GOT3 (cell line): ENCODE measurements at regions not wholly inside any gene's neighbourhood (a gene's known extent, or its start where the extent isn't known, plus 50 kb on each side); places are given as distances from the start of the nearest gene placed in this dataset.
A peak's percentile ranks its signal among the peaks of the same experiment; 100 is the strongest.

Experiments used
- DNase-seq: peaks from one replicate; lab custom pipeline; 2025; ENCODE audit warnings: mixed read lengths; lab: John Stamatoyannopoulos, UW

DNA sequence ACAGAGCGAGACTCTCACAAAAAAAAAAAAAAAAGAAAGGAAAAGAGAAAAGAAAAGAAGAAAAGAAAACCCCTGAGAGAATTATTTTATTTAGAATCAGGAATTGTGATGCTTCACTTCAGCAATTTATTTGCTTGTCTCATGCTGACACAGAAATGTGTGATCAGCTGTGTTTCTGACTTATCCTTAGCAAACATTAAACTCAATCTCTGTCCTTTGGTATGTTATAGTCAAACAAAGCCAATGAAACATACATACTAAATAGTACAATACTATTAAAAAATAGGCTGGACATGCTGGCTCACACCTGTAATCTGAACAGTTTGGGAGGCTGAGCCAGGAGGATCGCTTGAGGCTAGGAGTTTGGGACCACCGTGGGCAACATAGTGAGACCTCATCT, 733.0 kb upstream of the FZD8 start:
- no peak for DNase-seq

DNA sequence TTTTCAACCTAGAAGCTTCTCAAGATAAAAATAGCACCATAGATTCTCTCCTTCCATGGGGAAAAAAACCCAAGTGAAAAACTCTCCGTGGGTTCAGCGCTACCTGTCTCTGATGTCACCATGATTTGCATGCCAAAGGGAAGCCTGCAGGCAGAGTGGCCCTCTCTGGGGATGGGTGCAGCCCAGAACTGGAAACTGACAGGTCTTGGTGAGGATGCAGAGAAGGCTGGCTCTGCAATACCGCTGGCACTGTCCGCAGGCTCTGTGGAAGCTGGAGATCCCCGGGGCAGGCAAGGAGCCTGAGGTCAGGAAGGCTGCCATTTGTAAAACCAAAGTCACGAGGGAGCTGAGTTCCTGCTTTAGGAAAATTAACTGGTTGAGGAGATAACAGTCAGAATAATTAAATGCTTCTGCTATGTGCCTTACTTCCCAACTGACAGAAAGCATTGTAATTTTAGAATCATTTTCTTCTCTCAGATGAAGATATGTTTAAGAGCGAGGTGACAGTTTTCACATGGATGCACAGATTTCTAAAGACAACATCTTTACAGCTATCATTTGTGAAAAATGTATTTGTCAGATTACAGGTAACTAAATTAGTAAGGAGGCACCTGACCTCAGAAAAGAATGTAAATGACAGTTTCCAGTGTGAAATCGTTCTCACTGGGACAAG, 731.5 kb upstream of the FZD8 start:
- DNase-seq = no peak

DNA sequence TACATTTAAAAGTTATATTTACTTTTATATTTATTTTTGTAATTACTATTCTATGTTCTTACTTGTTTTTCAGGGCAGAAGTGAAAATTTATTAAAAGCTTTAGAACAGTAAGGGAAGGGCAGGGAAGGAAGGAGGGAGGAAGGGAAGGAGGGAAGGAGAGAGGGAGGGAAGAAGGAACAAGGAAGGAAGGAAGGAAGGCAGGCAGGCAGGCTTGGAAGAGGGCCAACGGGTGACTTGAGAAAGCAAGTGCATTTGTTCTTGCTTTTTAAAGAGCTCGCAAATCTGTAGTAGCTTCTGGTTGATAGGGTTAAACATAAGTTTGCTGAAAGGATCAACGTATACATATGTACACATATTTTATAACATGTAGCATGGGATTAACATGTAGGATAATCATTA, 725.3 kb upstream of the FZD8 start:
- DNase-seq = no peak

- DNase-seq = no peak
Observed at GRCh38 chr10:36366843-36367242, 724.7 kb upstream of the FZD8 start.

DNA sequence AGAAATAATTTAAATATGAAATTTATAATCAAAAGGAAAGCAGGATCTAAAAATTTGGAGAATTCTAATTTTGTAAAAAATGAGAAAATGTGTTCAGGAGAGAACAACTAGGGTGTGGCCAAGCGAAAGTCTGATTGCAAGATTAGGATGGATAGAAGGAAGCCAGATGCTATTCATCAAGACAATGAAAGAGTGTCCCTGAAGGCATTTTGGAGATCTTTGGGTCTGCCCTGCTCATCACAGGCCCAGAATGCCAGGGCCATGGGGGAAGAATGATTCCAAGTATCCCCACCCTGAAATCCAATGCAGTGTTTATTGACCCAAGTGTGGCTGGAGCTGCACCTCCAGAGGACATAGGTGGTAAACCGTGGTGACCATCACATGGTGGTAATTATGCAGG, 724.0 kb upstream of the FZD8 start:
- no peak for DNase-seq

GRCh38 chr10:36362257-36362656, 720.2 kb upstream of the FZD8 start:
- no peak for DNase-seq

DNA sequence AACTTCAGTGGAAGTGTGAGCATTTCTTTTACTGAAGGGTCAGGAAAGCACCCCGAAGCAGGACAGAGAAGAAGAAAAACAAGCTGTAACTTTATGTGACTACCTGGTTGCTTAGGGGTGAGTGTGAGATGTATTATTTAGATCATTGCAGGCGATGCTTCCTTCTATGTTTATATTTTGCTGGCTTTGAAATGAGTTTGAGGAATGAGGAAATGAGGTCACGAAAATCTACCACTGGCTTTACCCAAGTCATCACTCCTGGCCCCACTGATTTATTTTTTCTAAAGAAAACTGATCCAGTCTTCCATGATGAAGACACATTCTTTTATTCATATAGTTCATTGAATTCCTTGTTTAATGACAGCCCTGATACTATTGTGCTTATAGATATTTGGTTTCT, 716.6 kb upstream of the FZD8 start:
- DNase-seq = no peak

DNA sequence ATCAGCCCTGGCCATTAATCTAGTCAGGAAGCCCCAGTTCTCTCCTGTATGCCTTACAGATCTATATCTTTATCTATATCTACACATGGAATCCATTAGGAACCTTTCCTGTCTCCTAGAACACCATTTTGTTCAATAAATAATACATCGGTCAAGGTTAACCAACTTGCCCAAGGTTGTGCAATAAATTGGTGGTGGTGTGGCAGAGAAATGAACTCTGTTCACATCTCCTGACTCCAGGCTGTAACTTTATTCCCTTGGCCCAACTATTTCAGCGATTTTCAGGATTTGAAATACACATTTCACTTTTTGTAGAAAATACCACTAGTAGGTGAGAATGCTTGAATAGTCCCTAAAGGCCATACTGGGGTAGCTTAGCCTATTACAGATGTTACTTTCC, 712.5 kb upstream of the FZD8 start:
- DNase-seq = no peak

DNA sequence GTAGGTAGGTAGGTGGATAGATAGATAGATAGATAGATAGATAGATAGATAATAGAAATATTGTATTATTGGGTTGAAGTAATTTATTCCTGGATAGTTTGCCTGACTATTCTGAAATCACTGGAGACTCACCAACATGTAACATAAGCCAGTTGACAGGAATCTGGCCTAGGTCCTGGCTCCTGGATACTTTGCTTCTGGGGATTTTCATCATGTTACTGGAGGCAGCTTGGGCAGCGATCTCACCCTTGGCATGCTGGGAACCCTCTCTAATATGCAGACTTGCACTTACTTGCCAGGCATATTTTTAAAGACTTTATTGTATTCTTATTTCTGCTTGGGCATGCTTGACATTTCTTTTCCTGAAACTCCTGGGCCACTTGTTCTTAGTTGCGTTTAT, 709.1 kb upstream of the FZD8 start:
- DNase-seq = no peak

- peak; percentile 7 for DNase-seq
Observed at GRCh38 chr10:36349445-36350078, 707.5 kb upstream of the FZD8 start.

- DNase-seq = no peak
Observed at GRCh38 chr10:36345807-36346206, 703.7 kb upstream of the FZD8 start.

DNA sequence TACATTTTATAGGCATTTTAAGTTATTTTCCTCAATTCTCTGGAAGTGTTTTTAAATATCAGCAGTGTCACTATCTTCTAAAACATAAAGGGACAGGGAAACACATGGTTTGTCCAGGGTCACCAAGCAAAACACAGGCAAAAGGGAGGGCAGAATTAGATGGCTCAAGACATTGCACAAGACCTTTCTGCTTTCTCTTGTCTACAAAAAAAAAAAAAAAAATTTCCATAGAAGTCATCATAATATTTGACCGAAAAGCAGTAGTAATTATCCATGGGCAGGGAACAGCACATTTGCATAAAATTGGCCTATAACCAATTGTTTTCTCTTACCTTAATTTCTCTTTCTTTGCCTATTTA, 703.1 kb upstream of the FZD8 start:
- DNase-seq = no peak

- DNase-seq = no peak
Observed at GRCh38 chr10:36344240-36345174, 702.4 kb upstream of the FZD8 start.

- no peak for DNase-seq
Observed at GRCh38 chr10:36342781-36343180, 700.7 kb upstream of the FZD8 start.

DNA sequence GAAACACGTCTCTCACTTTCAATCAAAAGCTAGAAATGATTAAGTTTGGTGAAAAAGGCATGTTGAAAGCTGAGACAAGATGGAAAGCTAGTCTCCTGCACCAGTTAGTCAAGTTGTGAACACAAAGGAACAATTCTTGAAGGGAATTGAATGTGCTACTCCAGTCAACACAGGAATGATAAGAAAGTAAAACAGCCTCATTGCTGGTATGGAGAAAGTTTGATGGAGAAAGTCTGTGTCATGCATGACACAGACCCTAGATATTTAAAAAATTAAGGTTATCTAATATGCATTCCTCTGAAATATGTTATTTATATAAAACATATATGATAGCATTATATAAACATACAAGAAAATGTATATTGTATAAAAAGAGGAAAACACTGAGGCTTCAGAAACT, 699.4 kb upstream of the FZD8 start:
- no peak for DNase-seq

GRCh38 chr10:36336315-36336714, 694.2 kb upstream of the FZD8 start:
- no peak for DNase-seq

- no peak for DNase-seq
Observed at GRCh38 chr10:36333446-36333845, 691.4 kb upstream of the FZD8 start.

DNA sequence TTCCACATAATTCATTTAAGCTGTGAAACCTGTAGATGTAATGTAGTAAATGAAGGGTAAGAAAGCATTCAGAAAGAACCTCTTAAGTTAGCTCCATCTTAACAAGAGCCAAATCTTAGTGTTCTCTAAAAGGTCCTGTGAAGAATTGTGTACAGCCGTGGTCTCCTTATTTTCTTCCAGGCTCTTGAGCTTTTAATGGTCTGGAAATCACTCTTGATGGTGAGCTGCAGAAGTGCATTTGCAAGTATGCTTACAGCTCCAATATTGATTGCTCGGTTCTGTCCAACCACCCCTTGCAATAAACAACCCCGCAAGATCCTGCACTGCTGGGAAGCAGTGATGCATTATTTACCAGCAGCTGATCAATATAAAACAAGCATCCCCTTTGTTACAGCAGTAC, 690.8 kb upstream of the FZD8 start:
- no peak for DNase-seq

DNA sequence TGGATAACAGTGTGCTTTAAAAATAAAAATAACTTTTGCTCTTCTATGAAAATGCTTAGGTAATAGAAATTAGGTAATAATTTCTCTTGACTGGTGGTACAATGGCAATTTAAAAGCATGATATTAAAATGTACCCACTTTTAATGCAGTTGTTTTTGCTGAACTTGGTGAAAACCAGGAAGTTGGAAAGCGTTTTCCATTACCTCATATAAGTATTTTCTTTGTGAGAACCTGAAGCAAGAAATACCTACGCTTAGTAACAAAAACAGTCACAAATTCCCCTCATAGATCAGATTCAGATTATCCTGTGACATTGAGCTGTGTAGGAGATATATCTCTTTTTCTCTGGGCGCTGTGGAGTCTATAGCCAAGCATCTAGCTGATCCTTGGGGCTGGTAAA, 689.0 kb upstream of the FZD8 start:
- no peak for DNase-seq

DNA sequence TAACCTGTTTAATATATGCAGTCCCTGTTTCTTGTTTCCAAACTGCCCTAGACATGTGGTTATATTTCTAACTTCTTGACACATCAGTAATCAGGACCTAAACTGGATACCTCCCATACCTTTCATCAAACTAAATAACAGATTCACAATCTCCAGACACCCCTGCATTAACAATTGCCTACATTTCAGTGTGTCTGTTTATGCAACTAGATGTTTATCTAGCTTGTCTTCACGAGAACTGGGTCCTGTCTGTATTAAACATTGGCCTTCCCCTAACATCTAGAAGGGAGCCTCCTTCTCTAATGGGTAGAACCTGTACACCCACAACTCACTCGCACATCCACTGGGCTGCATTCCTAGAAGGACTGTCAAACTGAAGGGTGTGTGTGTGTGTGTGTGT, 683.7 kb upstream of the FZD8 start:
- no peak for DNase-seq

GRCh38 chr10:36324831-36325230, 682.7 kb upstream of the FZD8 start:
- DNase-seq = no peak

DNA sequence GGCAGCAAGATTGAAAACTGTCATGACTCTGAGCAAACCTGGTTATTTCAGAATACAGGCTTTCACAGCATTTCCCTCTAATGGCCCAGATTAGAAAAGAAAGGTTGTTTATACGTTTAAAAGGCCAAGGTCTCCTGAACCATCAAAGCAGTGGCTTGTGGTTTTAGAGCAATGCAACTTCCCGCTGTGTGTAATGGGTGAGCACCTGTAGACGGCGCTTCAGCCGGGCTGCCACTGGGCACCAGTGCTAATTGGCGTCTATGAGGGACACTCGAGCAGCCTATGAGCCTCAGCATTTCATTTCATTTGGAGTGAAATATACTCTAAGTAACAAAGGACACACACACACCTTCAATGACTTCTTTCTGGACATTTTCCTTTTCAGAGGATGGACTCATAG, 671.0 kb upstream of the FZD8 start:
- DNase-seq = no peak

DNA sequence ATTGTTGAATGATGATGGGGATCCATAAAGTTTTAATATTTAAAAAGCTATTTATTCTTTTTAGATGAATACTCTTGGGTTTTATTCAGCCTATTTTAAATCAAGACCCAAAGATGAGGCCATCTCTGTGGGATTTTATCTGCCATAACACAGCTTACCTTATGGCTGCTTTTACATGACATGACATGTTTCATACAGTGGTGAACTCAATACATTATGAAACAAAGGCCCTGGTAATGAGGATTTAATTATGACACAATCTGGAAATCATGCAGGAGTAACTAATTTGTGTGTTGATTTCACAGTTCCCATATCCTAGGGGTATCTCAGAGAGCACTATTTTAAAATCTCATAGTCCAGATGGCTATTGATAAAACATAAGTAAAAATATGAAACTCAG, 661.8 kb upstream of the FZD8 start:
- DNase-seq = no peak
